Skeletal muscle tissue (tissue), 3 donors: ENCODE measurements at regions not wholly inside any gene's neighbourhood (a gene's known extent, or its start where the extent isn't known, plus 50 kb on each side); places are given as distances from the start of the nearest gene placed in this dataset.
"Not testable (repeated sequence)": the region's sequence is repeated elsewhere in the genome, so short reads cannot be mapped to it uniquely, and the experiment has no call there.

Source experiments
- H3K27ac ChIP-seq: one replicate; pipeline ENCODE4 v1.7.0; 2013; ENCODE audit warnings: mild to moderate bottlenecking, low read depth, low read length, inconsistent platforms
- H3K27me3 ChIP-seq, 3 donors: one replicate each; pipeline ENCODE4 v1.7.0; 2013; ENCODE audit warnings: low read length in 3 of 3; ENCODE audit not compliant: control insufficient read depth in 3 of 3, insufficient read depth in 3 of 3
- H3K36me3 ChIP-seq, 3 donors: one replicate each; pipeline ENCODE4 v1.7.0; 2013; ENCODE audit warnings: low read length in 3 of 3; ENCODE audit not compliant: control insufficient read depth in 3 of 3, insufficient read depth in 3 of 3
- H3K4me1 ChIP-seq, 3 donors: one replicate each; pipeline ENCODE4 v1.7.0; 2013; ENCODE audit warnings: low read length in 3 of 3, mild to moderate bottlenecking in 3 of 3; ENCODE audit not compliant: control insufficient read depth in 3 of 3, insufficient read depth in 3 of 3
- H3K4me3 ChIP-seq, 3 donors: one replicate each; pipeline ENCODE4 v1.7.0; 2013; ENCODE audit warnings: low read length in 3 of 3
- H3K9ac ChIP-seq, 3 donors: one replicate each; pipeline ENCODE4 v1.7.0; 2013; ENCODE audit warnings: low read length in 3 of 3, mild to moderate bottlenecking in 3 of 3, moderate library complexity in 2 of 3, low read depth in 1 of 3
- H3K9me3 ChIP-seq, 3 donors: one replicate each; pipeline ENCODE4 v1.7.0; 2013; ENCODE audit warnings: low read length in 3 of 3; ENCODE audit not compliant: control insufficient read depth in 3 of 3
- donor health status: Osteomylitis.

DNA sequence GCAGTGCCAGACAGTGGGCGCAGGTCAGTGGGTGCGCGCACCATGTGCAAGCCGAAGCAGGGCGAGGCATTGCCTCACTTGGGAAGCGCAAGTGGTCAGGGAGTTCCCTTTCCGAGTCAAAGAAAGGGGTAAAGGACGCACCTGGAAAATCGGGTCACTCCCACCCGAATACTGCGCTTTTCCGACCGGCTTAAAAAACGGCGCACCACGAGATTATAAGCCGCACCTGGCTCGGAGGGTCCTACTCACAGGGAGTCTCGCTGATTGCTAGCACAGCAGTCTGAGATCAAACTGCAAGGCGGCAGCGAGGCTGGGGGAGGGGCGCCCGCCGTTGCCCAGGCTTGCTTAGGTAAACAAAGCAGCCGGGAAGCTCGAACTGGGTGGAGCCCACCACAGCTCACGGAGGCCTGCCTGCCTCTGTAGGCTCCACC lies 77.9 kb downstream of the NR4A2 start:
- not testable (repeated sequence) for H3K9me3 ChIP-seq, H3K27me3 ChIP-seq, H3K27ac ChIP-seq, H3K36me3 ChIP-seq, H3K9ac ChIP-seq, H3K4me1 ChIP-seq, H3K4me3 ChIP-seq

DNA sequence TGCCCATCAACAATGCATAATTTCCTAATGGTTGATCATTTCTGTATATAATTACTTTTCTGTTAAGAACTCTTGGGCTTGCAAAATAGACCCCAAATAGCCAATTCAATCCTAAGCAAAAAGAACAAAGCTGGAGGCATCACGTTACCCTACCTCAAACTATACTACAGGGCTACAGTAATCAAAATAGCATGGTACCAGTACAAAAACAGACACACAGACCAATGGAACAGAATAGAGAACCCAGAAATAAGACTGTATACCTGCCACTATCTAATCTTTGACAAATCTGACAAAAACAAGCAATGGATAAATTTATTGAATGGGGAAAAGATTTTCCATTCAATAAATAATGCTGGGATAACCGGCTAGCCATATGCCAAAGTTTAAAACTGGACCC lies 78.8 kb downstream of the NR4A2 start:
- Histone ChIP-seq H3K27me3 (no peaks in the 10 kb centered on the region), H3K36me3 (no peaks in the 10 kb centered on the region), H3K9me3 (no peaks in the 10 kb centered on the region), H3K4me1 (no peaks in the 10 kb centered on the region), H3K4me3 (no peak overlapping the region), H3K27ac (no peak overlapping the region), H3K9ac (no peak overlapping the region)

DNA sequence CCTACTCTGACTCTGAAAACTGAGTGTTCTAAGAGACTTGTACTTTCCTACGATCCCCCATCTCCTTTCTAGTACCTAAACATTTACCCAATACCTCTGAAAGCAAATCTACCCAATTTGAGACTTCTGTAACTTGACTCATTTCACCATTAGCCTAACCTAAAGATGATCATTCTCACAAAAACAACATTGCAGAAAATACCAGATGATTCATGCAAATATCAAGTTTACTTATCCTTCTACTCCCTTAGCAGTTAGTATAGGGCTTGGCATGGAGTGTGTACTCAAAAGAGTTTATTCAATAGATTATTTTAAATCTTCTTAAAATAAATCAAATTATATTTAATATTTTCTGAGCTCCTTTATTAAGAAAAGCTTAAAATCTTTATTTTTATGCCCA lies 89.6 kb downstream of the NR4A2 start:
- no peaks in the 10 kb centered on the region for H3K36me3 ChIP-seq
- H3K27ac ChIP-seq, result no peak overlapping the region
- peaks cover 0 to under 1% (median 0%) of the 10 kb centered on the region in 3 donors for H3K9me3 ChIP-seq
- no peaks in the 10 kb centered on the region for H3K4me1 ChIP-seq
- H3K4me3 ChIP-seq, result no peak overlapping the region
- H3K27me3 ChIP-seq, result no peaks in the 10 kb centered on the region
- H3K9ac ChIP-seq, result no peak overlapping the region

DNA sequence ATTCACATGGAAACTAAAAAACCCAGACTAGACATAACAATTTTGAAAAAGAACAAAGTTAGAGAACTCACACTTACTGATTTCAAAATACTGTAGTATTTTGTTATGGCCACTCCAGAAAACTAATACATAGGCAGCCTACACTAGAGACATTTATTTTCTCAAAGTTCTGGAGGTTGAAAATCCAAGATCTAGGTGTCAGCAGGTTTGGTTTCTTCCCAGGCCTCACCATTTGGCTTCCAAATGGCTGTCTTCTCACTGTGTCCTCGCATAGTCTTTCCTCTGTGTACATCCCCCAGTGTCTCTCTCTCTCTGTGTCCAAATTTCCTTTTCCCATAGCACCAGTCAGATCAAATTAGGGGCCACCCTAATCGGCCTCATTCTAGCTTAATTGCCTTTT lies 95.0 kb downstream of the NR4A2 start:
- no peaks in the 10 kb centered on the region for H3K36me3 ChIP-seq
- H3K4me3 ChIP-seq, result no peak overlapping the region
- no peaks in the 10 kb centered on the region for H3K4me1 ChIP-seq
- peaks cover 0 to 4% (median 2%) of the 10 kb centered on the region in 3 donors for H3K9me3 ChIP-seq
- H3K27ac ChIP-seq, result no peak overlapping the region
- no peaks in the 10 kb centered on the region for H3K27me3 ChIP-seq
- H3K9ac ChIP-seq, result no peak overlapping the region

DNA sequence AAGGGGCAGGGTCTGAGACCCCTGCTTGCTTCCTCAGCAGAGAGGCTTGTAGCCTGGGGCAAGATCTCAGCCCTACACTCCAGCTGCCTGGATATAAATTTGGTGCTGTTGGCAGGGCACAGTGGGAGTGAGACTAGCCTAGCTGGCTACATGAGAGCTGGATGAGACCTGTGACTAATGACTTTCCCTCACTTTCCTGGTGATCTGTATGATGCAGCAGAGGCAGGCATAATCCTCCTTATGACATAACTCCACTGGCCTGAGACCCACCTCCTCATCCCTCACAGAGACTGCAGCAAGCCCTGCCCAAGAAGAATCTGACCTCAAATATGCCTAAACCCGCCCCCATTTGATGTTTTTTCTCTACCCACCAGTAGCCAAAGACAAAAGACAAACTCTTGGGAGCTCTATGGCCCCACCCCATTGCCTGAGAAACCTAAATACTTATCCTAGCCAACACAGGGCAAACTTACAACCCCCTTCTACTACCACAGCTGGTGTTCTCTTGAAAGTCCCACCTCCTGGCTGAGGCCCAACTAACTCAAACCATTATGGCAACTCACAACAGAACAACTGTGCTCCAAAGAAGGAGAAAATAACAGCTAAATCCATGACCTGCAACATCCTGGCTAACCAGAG lies 102.7 kb downstream of the NR4A2 start:
- Histone ChIP-seq H3K9me3 (no peaks in the 10 kb centered on the region), H3K27me3 (no peaks in the 10 kb centered on the region), H3K4me3 (no peak overlapping the region), H3K27ac (no peak overlapping the region), H3K4me1 (no peaks in the 10 kb centered on the region), H3K36me3 (no peaks in the 10 kb centered on the region), H3K9ac (no peak overlapping the region)

DNA sequence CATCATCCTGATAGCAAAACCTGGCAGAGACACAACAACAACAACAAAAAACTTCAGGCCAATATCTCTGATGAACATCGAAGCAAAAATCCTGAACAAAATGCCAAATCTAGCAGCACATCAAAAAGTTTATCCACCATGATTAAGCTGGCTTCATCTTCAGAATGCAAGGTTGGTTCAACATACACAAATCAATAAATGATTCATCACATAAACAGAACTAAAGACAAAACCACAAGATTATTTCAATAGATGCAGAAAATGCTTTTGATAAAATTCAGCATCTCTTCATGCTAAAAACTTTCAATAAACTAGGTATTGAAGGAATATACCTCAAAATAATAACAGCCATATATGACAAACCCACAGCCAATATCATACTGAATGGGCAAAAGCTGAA lies 109.2 kb downstream of the NR4A2 start:
- not testable (repeated sequence) for H3K9ac ChIP-seq, H3K27me3 ChIP-seq, H3K4me1 ChIP-seq, H3K4me3 ChIP-seq, H3K27ac ChIP-seq, H3K36me3 ChIP-seq, H3K9me3 ChIP-seq

DNA sequence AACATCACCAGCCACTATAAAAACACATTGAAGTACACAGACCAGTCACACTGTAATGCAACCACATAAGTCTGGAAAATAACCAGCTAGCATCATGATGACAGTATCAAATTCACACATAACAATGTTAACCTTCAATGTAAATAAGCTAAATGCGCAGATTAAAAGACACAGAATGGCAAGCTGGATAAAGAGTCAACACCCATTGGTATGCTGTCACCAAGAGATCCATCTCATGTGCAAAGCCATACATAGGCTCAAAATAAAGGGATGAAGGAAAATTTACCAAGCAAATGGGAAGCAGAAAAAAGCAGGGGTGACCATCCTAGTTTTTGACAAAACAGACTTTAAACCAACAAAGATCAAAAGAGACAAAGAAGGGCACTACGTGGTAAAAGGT lies 110.8 kb downstream of the NR4A2 start:
- Histone ChIP-seq H3K27me3 (no peaks in the 10 kb centered on the region), H3K36me3 (no peaks in the 10 kb centered on the region), H3K9me3 (peaks cover 0 to 2% (median 0%) of the 10 kb centered on the region in 3 donors), H3K27ac (no peak overlapping the region), H3K9ac (no peak overlapping the region), H3K4me3 (no peak overlapping the region), H3K4me1 (no peaks in the 10 kb centered on the region)

DNA sequence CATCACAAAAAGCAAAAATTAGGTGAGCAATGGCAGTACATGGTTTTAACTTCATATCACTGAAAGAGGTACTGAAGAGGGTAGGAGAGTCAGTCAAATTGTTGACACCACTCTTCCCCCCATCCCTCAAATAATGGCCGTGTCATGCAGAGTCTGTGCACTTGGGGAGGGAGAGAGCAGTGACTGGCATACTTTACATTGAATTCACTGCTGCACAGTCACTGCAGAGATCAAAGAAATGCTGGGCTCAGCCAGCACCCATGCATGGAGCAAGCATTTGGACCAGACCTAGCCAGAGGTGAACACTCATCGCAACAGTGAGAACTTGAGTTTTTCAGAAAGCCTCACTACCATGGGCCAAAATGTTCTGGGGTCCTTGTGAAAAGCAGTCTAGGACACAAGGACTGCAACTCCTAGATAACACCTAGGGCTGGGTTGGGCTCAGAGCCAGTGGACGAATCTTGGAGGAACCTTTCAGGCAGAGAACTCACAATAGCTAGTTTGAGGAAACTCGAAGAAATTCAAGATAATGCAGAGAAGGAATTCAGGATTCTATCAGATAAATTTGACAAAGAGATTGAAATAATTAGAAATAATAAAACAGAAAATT lies 112.9 kb downstream of the NR4A2 start:
- H3K4me3 ChIP-seq, result no peak overlapping the region
- no peaks in the 10 kb centered on the region for H3K36me3 ChIP-seq
- H3K9me3 ChIP-seq, result peaks cover 0 to 2% (median 0%) of the 10 kb centered on the region in 3 donors
- H3K27ac ChIP-seq, result no peak overlapping the region
- no peaks in the 10 kb centered on the region for H3K27me3 ChIP-seq
- H3K4me1 ChIP-seq, result no peaks in the 10 kb centered on the region
- no peak overlapping the region for H3K9ac ChIP-seq

DNA sequence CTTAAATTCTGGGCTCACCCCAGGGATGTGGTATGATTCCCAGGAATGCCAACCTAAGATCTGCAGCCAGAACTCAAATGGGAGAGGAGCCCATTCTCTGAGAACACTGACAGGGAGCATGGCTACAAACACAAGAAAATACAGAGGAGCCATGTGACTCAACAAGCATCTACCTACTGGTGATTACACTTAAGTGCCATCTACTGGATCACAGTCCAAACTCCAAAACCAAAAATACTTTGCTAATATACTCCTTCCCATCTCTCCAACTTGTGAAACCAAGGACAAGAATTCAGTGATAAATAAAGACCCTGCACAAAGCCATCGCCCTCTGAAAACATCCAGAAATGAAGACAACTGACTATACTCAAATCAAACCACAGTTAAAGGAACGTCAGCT lies 116.9 kb downstream of the NR4A2 start:
- Histone ChIP-seq H3K9me3 (no peaks in the 10 kb centered on the region), H3K4me3 (no peak overlapping the region), H3K27ac (no peak overlapping the region), H3K36me3 (no peaks in the 10 kb centered on the region), H3K27me3 (no peaks in the 10 kb centered on the region), H3K4me1 (no peaks in the 10 kb centered on the region), H3K9ac (no peak overlapping the region)

DNA sequence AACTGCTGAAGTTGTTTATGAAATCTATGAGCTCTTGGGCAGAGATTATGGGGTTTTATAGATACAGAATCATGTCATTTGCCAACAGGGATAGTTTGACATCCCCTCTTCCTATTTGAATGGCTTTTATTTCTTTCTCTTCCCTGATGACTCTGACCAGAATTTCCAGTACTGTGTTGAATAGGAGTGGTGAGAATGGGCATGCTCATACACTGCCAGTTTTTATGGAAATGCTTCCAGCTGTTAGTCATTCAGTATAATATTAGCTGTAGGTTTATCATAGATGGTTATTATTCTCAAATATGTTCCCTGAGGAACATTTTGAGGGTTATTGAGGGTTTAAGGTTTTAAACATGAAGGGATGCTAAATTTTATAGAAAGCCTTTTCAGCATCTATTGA lies 121.2 kb downstream of the NR4A2 start:
- no peak overlapping the region for H3K27ac ChIP-seq
- H3K4me3 ChIP-seq, result no peak overlapping the region

More for the DNA sequence above, 121.2 kb downstream of the NR4A2 start:
- Histone ChIP-seq H3K9me3 (no peaks in the 10 kb centered on the region), H3K9ac (no peak overlapping the region), H3K4me1 (no peaks in the 10 kb centered on the region), H3K27me3 (no peaks in the 10 kb centered on the region), H3K36me3 (no peaks in the 10 kb centered on the region)
